Transverse colon (tissue), 4 donors: ENCODE measurements at regions not wholly inside any gene's neighbourhood (a gene's known extent, or its start where the extent isn't known, plus 50 kb on each side); places are given as distances from the start of the nearest gene placed in this dataset.

Experiments
- CTCF ChIP-seq, 5 experiments: fragments of 200-600 bp in 3 of 5; fragments of 450-650 bp in 2 of 5; sonication (generic) in 3 of 5; IDR thresholded peaks; 1 replicate in 2 of 5; 2 replicates in 3 of 5; pipeline ENCODE4 v1.5.1; 2016 to 2017; ENCODE audit warnings: antibody characterized with exemption in 5 of 5, inconsistent platforms in 3 of 5, mild to moderate bottlenecking in 2 of 5, moderate library complexity in 1 of 5
- EP300 ChIP-seq: sonication (generic); formaldehyde crosslinking; IDR thresholded peaks from one replicate; pipeline ENCODE4 v1.6.1; 2017; ENCODE audit warnings: antibody characterized with exemption, low read depth
- POLR2A ChIP-seq: fragments of 450-650 bp; IDR thresholded peaks from one replicate; pipeline ENCODE4 v1.6.1; 2016; ENCODE audit warnings: antibody characterized with exemption, mild to moderate bottlenecking, moderate library complexity
- POLR2AphosphoS5 ChIP-seq, 3 donors: sonication (generic); formaldehyde crosslinking; IDR thresholded peaks; one replicate each; pipeline ENCODE4 v1.6.1; 2016; ENCODE audit warnings: antibody characterized with exemption in 3 of 3

- TF ChIP-seq CTCF (IDR thresholded peaks at IDR 0.05), result no peak
- no peak for TF ChIP-seq POLR2A
- no peak for TF ChIP-seq POLR2AphosphoS5 (IDR thresholded peaks at IDR 0.05)
- no peak for TF ChIP-seq EP300
Observed at GRCh38 chr7:119756687-119757086, 516.3 kb upstream of the KCND2 start.
